GM12874 (cell line): ENCODE measurements at regions not wholly inside any gene's neighbourhood (a gene's known extent, or its start where the extent isn't known, plus 50 kb on each side); places are given as distances from the start of the nearest gene placed in this dataset.

Experiments
- CTCF ChIP-seq: IDR thresholded peaks from 2 replicates; pipeline ENCODE4 v1.5.1; 2011; ENCODE audit warnings: low read depth, mild to moderate bottlenecking, control low read depth, low read length, moderate library complexity; ENCODE audit not compliant: insufficient read depth

- no peak for TF ChIP-seq CTCF
Observed at GRCh38 chr3:132822837-132823236, 100.6 kb upstream of the NPHP3 start.

DNA sequence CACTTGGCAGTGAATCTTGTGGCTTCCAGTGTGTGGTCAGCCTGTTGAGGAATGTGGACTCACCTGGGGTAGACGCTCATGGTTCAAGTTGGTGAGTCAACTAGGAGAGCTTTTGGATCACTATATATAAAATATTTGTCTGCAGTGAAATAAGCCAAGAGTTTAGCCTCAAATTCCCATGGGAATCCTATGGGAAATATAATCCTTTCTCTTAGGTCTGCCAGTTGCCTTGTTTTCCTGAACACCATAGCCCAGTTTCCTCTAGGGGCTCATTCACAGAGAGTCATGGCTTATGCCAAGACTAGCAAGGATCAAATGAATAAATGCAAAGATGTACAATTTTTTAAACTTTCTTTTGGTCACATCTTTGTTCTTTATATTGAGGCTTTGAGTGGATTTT lies 100.1 kb upstream of the NPHP3 start:
- TF ChIP-seq CTCF: no peak

- no peak for TF ChIP-seq CTCF
Observed at GRCh38 chr3:132821314-132821713, 99.1 kb upstream of the NPHP3 start.

GRCh38 chr3:132818251-132818650 lies 96.0 kb upstream of the NPHP3 start:
- no peak for TF ChIP-seq CTCF

GRCh38 chr3:132817646-132818177 lies 95.5 kb upstream of the NPHP3 start:
- no peak for TF ChIP-seq CTCF

DNA sequence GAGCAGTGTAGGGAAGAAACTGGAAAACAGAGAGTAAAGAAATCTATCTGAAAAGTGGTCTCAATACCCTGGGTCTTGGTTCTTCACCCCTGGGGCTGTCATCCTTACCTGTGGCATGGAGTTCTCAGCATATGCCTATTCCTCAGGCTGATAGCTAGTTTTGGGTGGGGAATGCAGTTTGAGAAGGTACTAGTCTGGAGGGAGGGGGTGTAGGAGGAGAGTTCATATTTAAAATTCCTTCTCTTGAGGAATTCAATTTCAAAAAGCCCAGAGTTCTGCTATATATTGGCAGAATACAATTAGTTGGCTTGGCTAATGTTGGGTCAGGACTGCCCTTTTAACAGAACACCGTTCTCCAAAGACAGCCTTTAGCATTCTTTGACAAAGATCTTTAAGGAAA lies 82.9 kb upstream of the NPHP3 start:
- no peak for TF ChIP-seq CTCF

DNA sequence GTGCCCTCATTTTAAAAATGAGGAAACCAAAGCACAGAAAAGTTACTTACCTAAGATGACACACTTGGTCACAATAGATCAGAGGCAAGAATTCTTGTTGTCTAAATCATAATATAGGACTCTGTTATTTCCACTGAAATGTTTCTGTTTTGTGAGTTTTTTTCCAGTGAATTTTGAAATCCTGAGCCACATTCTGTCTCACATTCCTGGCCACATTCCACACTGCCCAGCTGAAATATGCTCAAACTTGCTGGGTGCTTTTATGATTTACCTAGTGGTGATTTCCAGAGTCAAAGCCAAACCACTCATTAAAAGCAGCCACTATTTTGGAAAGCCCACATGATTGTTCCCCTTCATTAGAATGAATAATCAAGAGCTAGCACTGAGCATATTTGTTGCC lies 82.3 kb upstream of the NPHP3 start:
- no peak for TF ChIP-seq CTCF

DNA sequence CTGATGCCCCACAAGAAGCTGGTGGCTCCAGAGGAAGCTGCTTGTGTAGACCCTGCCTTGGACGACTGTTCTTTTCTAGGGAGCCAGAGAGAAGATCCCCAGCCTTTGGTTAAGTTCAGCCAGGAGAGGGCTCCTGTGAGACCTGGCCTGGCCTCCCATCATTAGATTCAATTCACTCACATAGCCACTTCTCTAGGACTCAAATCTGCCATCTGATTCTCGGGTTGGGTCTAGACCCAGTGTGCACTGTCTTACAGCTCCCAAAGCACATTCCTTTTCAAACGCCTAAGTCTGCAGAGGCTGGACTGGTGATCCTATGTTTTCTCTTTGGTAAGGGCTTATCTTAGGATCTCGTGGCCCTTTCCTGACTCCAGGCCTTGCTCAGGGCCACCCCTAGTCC lies 81.7 kb upstream of the NPHP3 start:
- 0 out of 2 replicates have a peak, but pooled peaks have one; percentile 2 for TF ChIP-seq CTCF
